Epithelial cell of esophagus (primary cell): ENCODE measurements at regions not wholly inside any gene's neighbourhood (a gene's known extent, or its start where the extent isn't known, plus 50 kb on each side); places are given as distances from the start of the nearest gene placed in this dataset.

Experiments
- DNase-seq: peaks from one replicate; pipeline ENCODE4 v3.0.0; 2010; ENCODE audit warnings: low read depth
- H3K4me3 ChIP-seq: 2 replicates; pipeline ENCODE4 v1.5.1; 2011; ENCODE audit warnings: mild to moderate bottlenecking, low read length, control low read depth
- TF ChIP-seq, protein P1 (sequence below): IDR thresholded peaks from 2 replicates; pipeline ENCODE4 v1.5.1; 2011; ENCODE audit warnings: low read depth, mild to moderate bottlenecking, low read length, control low read depth, inconsistent platforms; ENCODE audit not compliant: insufficient read depth; ENCODE audit errors: missing control alignments

DNA sequence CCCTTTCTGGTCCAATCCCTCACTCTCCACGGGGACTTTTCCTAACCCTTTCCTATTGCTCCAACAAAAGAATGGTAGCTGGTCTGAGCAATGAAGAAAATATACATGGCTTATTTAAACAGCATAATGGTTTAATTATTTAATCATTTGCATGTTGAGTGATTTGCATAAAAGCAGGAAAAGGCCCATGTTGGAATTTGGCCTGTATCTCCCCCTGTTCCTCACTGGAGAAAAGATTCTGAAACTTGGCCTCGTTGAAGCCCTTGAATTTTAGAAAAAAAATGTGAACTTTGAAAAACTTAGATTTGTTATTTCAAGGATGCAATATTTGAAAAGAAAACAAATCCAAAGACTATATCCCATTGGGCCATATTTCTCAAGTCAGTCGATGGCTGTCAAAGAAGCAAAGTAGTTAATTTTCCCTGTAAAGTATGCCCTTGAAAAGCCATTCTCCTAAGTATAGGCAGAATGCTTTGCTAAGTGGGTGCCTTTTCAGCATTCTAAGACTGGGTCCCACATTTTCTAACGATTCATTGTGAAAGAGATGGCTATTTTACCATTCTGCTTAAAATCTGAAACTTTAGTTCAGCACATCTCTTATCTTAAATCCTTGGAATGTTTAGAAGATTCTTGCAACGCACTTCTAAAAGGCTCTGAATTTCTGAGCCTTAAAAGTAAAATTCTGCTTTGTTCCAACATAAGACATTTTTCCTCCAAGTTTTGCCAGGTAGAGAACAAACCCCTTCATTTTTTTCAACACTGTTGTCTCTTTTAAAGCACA is 428.8 kb downstream of the ARHGEF28 start:
- H3K4me3 ChIP-seq = no peak overlapping the region
- DNase-seq = no peak
- TF ChIP-seq, protein P1, sequence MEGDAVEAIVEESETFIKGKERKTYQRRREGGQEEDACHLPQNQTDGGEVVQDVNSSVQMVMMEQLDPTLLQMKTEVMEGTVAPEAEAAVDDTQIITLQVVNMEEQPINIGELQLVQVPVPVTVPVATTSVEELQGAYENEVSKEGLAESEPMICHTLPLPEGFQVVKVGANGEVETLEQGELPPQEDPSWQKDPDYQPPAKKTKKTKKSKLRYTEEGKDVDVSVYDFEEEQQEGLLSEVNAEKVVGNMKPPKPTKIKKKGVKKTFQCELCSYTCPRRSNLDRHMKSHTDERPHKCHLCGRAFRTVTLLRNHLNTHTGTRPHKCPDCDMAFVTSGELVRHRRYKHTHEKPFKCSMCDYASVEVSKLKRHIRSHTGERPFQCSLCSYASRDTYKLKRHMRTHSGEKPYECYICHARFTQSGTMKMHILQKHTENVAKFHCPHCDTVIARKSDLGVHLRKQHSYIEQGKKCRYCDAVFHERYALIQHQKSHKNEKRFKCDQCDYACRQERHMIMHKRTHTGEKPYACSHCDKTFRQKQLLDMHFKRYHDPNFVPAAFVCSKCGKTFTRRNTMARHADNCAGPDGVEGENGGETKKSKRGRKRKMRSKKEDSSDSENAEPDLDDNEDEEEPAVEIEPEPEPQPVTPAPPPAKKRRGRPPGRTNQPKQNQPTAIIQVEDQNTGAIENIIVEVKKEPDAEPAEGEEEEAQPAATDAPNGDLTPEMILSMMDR = no peak

DNA sequence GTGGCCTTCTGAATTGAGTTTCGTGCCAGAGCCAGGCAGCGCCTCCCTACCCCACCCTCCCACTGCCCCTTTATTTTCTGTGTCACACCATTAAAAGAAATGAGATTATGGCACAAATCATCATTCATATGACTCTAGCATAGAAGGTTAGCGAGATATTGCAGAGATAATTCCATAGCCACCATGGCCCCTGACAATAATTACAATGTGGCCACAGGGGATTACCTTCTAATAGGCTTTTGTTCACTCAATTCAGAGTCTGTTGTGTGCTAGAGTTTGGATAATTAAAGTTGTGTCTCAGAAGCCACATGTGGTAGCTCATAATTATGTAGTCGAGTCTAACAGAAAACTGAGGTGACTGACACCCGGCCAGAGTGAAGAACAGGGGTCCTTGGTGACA is 428.1 kb downstream of the ARHGEF28 start:
- H3K4me3 ChIP-seq = no peak overlapping the region
- DNase-seq = no peak
- TF ChIP-seq, protein P1 = no peak

DNA sequence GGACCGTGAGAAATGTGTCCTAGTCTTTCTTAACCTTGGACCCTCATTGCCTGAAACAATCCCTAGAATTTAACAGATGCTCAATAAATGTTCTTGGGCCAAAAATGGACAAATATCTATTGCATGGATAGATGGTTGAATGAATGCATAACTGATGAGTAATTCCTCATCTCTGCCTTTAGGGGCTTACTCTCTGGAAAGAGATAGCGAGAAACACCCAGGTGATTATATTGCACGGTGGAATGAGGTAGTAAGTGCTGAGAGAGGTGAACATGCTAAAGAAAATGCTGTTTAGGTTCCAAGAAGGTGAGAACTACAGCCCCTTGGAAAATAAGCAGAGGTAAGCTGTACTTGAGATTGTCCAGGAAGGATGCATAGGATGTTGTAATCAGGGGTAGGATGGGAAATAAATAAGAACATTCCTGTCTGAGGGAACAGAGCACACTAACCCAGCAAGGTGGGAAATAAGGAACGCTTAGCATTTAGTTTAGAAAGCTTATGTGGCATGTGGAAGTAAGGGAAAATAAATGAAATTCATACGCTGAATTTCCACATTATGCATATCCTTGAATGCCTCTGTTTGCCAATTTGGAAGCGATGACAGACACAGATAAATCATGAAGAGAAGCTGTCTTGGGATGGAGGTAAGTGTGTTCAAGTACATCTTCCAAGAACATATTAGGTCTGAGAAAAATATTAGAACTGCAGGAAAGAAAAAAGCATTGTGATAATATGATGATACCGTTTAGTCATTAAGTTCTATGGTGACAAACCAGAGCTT is 426.6 kb downstream of the ARHGEF28 start:
- TF ChIP-seq, protein P1 = no peak
- DNase-seq = peak; percentile 58
- H3K4me3 ChIP-seq = no peak overlapping the region

DNA sequence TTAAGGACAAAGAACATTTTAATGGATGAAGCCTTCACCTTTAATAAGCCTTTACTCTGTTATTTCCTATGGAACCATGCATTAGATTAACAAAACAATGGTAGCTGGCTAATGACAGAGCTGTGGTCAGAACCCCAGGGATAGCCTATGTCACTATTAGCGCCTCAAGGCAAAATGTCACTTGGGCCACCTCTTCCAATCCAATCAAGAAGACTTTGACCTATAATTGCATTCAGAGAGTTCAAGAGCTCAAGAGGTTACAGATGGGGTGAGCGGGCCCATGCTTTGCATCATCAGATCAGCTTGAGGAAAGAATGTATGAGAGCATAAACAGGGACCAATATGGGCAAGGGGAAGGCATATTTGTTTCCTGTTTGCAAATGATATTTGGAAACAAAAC is 425.1 kb downstream of the ARHGEF28 start:
- TF ChIP-seq, protein P1 = no peak
- H3K4me3 ChIP-seq = no peak overlapping the region
- no peak for DNase-seq

DNA sequence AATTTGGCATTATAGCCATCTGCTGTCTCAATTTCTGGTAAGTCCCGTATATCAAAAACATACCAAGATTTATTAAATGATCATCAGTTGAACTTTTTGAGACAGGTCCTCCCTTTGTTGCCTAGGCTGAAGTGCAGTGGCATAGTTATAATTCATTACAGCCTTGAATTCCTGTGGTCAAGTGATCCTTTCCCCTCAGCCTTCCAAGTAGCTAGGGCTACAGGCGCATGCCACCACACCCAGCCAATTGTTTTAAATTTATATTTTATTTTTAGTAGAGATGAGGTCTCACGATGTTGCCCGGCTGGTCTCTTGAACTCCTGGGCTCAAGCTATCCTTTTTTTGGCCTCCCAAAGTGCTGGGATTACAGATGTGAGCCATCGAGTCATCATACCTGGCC is 418.9 kb downstream of the ARHGEF28 start:
- TF ChIP-seq, protein P1 = no peak
- H3K4me3 ChIP-seq = no peak overlapping the region
- no peak for DNase-seq

DNA sequence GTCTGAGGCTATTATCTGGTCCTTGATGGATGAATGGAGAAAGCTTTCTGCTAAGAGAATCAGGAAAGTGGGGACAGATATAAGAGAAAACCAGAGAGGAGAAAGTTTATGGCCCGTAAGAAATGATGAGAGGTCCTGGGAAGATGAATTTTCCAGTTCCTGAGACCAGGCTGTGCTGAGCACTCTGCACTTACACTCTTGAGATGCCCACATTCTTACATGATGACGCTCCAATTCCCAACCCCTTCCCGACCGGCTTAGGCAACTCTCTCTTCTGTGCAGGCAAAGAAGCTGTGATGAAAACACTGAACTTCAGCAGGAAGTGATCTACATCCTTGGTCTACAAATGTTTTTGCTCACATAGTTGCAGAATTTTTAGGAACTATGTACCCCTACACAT is 417.0 kb downstream of the ARHGEF28 start:
- TF ChIP-seq, protein P1 = no peak
- no peak overlapping the region for H3K4me3 ChIP-seq
- DNase-seq = peak; percentile 93
